SK-N-SH (cell line): ENCODE measurements at regions not wholly inside any gene's neighbourhood (a gene's known extent, or its start where the extent isn't known, plus 50 kb on each side); places are given as distances from the start of the nearest gene placed in this dataset.

Source experiments
- GABPA ChIP-seq: IDR thresholded peaks from 2 replicates; pipeline ENCODE4 v1.4.0; 2012; ENCODE audit warnings: low read depth, mild to moderate bottlenecking
- TAF1 ChIP-seq: IDR thresholded peaks from 2 replicates; pipeline ENCODE4 v1.6.1; 2012; ENCODE audit warnings: low read depth, mild to moderate bottlenecking, low read length, moderate library complexity, borderline replicate concordance
- TF ChIP-seq, protein P1 (sequence below): fragments of 200-600 bp; sonication (generic); IDR thresholded peaks from 2 replicates; pipeline ENCODE4 v1.6.1; 2017; ENCODE audit warnings: antibody characterized with exemption, mild to moderate bottlenecking, moderate library complexity

DNA sequence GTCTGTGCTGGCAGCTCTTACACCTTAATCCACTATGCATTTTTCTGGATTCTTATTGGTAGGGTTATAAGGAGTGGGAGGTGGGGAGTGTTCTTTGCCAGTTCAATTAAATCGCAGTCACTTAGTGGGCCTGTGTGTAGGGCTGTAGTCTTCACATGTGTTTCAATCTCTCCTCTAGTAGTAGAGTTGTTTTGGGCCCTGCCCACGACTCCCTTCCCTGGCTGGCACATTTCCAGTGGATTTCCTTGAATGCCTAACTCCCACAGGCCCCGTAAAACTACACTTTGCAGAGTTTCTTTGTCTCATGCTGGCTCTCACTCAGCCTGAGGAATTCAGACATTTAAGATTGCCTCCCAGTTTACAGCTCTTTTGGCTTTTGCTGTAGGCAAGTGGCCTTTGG, 414.0 kb upstream of the OPRM1 start:
- TF ChIP-seq, protein P1, sequence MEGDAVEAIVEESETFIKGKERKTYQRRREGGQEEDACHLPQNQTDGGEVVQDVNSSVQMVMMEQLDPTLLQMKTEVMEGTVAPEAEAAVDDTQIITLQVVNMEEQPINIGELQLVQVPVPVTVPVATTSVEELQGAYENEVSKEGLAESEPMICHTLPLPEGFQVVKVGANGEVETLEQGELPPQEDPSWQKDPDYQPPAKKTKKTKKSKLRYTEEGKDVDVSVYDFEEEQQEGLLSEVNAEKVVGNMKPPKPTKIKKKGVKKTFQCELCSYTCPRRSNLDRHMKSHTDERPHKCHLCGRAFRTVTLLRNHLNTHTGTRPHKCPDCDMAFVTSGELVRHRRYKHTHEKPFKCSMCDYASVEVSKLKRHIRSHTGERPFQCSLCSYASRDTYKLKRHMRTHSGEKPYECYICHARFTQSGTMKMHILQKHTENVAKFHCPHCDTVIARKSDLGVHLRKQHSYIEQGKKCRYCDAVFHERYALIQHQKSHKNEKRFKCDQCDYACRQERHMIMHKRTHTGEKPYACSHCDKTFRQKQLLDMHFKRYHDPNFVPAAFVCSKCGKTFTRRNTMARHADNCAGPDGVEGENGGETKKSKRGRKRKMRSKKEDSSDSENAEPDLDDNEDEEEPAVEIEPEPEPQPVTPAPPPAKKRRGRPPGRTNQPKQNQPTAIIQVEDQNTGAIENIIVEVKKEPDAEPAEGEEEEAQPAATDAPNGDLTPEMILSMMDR: no peak
- TF ChIP-seq TAF1: no peak
- TF ChIP-seq GABPA: no peak
